Pons (tissue), 1 donor: ENCODE measurements at regions not wholly inside any gene's neighbourhood (a gene's known extent, or its start where the extent isn't known, plus 50 kb on each side); places are given as distances from the start of the nearest gene placed in this dataset.

Experiments
- DNase-seq: peaks from one replicate; pipeline ENCODE4 v3.0.0-alpha.2; 2016; ENCODE audit warnings: low spot score

GRCh38 chr5:62977661-62978060 is 399.0 kb downstream of the LRRC70 start:
- DNase-seq = no peak

GRCh38 chr5:62974623-62975022 is 396.0 kb downstream of the LRRC70 start:
- no peak for DNase-seq

- DNase-seq = no peak
These were observed 390.9 kb downstream of the LRRC70 start for GRCh38 chr5:62969409-62970120.

GRCh38 chr5:62964428-62964827 is 385.8 kb downstream of the LRRC70 start:
- DNase-seq = no peak

GRCh38 chr5:62960781-62961180 is 382.2 kb downstream of the LRRC70 start:
- DNase-seq = no peak

GRCh38 chr5:62956597-62956996 is 378.0 kb downstream of the LRRC70 start:
- no peak for DNase-seq

GRCh38 chr5:62954578-62954977 is 376.0 kb downstream of the LRRC70 start:
- DNase-seq = no peak

GRCh38 chr5:62948301-62948700 is 369.7 kb downstream of the LRRC70 start:
- no peak for DNase-seq

GRCh38 chr5:62942384-62942783 is 363.8 kb downstream of the LRRC70 start:
- no peak for DNase-seq

GRCh38 chr5:62938927-62939326 is 360.3 kb downstream of the LRRC70 start:
- DNase-seq = no peak

GRCh38 chr5:62937661-62938558 is 359.3 kb downstream of the LRRC70 start:
- no peak for DNase-seq

- DNase-seq = no peak
These were observed 357.0 kb downstream of the LRRC70 start for GRCh38 chr5:62935660-62936059.

- no peak for DNase-seq
These were observed 355.7 kb downstream of the LRRC70 start for GRCh38 chr5:62934319-62934718.

GRCh38 chr5:62933261-62933660 is 354.6 kb downstream of the LRRC70 start:
- no peak for DNase-seq

- no peak for DNase-seq
These were observed 352.7 kb downstream of the LRRC70 start for GRCh38 chr5:62931153-62931950.

- DNase-seq = no peak
These were observed 343.6 kb downstream of the LRRC70 start for GRCh38 chr5:62922191-62922590.

GRCh38 chr5:62920856-62921255 is 342.2 kb downstream of the LRRC70 start:
- no peak for DNase-seq

GRCh38 chr5:62909326-62909725 is 330.7 kb downstream of the LRRC70 start:
- DNase-seq = no peak

- DNase-seq = no peak
These were observed 323.5 kb downstream of the LRRC70 start for GRCh38 chr5:62902126-62902525.

GRCh38 chr5:62900976-62901375 is 322.4 kb downstream of the LRRC70 start:
- DNase-seq = no peak

- no peak for DNase-seq
These were observed 317.7 kb downstream of the LRRC70 start for GRCh38 chr5:62896121-62896893.
